Gastrocnemius medialis (tissue), 4 donors: ENCODE measurements at regions not wholly inside any gene's neighbourhood (a gene's known extent, or its start where the extent isn't known, plus 50 kb on each side); places are given as distances from the start of the nearest gene placed in this dataset.

ENCODE experiments used
- ATAC-seq, 2 donors: fragments of 150-250 bp; one replicate each; pipeline ENCODE4 v1.9.1; 2016
- DNase-seq, 2 donors: peaks; one replicate each; pipeline ENCODE4 v3.0.0-alpha.2; 2019
- H3K27ac ChIP-seq, 4 donors: fragments of 200-600 bp; sonication (generic); 1 replicate in 1 of 4; 2 replicates in 3 of 4; pipeline ENCODE4 v1.5.1; 2016 to 2018; ENCODE audit warnings: mild to moderate bottlenecking in 2 of 4, moderate library complexity in 1 of 4
- H3K27me3 ChIP-seq, 3 donors: fragments of 200-600 bp; sonication (generic) in 2 of 3; 1 replicate in 1 of 3; 2 replicates in 2 of 3; pipeline versions ENCODE4 v1.5.1 to v1.6.0; 2016 to 2019; ENCODE audit warnings: mild to moderate bottlenecking in 1 of 3, moderate library complexity in 1 of 3
- H3K36me3 ChIP-seq, 2 donors: fragments of 200-600 bp; sonication (generic) in 1 of 2; one replicate each; pipeline ENCODE4 v1.5.1; 2017 to 2018
- H3K4me1 ChIP-seq, 2 donors: fragments of 200-600 bp; sonication (generic) in 1 of 2; one replicate each; pipeline ENCODE4 v1.5.1; 2016 to 2017; ENCODE audit warnings: mild to moderate bottlenecking in 2 of 2
- H3K4me3 ChIP-seq, 4 donors: fragments of 200-600 bp; sonication (generic) in 3 of 4; 1 replicate in 1 of 4; 2 replicates in 3 of 4; pipeline ENCODE4 v1.5.1; 2016 to 2019; ENCODE audit warnings: mild to moderate bottlenecking in 2 of 4
- H3K9me3 ChIP-seq, 3 donors: fragments of 200-600 bp; sonication (generic) in 2 of 3; 1 replicate in 1 of 3; 2 replicates in 2 of 3; pipeline ENCODE4 v1.5.1; 2016 to 2019
- POLR2A ChIP-seq, 2 donors: fragments of 450-650 bp; IDR thresholded peaks; one replicate each; pipeline ENCODE4 v1.6.1; 2017; ENCODE audit warnings: antibody characterized with exemption in 2 of 2, mild to moderate bottlenecking in 2 of 2, moderate library complexity in 2 of 2
- in situ Hi-C, 4 donors: fragments of 200-750 bp; cut with MboI; loops; one replicate each; pipeline versions ENCODE4 v1.15.0 to v1.8.0; 2017; ENCODE audit warnings: low sequenced_read_pairs in 4 of 4
- intact Hi-C: fragments of 100-400 bp; cut with DNase I; formaldehyde crosslinking; loops from one replicate; pipeline ENCODE4 v1.15.1; 2023; ENCODE audit warnings: low total_unique reads
- TF ChIP-seq, protein P1 (sequence below), 5 experiments: fragments of 450-650 bp in 3 of 5; fragments of 200-600 bp in 2 of 5; sonication (generic) in 2 of 5; IDR thresholded peaks in 4 of 5; conservative IDR thresholded peaks in 1 of 5; 1 replicate in 4 of 5; 2 replicates in 1 of 5; pipeline ENCODE4 v1.5.1; 2016 to 2019; ENCODE audit warnings: antibody characterized with exemption in 5 of 5, mild to moderate bottlenecking in 3 of 5, moderate library complexity in 3 of 5

- in situ Hi-C loops (no loop called here), intact Hi-C loops (no loop called here)
- Histone ChIP-seq H3K9me3 (no peaks in the 10 kb centered on the region), H3K4me1 (no peaks in the 10 kb centered on the region), H3K27ac (no peak overlapping the region), H3K4me3 (no peak overlapping the region), H3K36me3 (no peaks in the 10 kb centered on the region), H3K27me3 (no peaks in the 10 kb centered on the region)
- no peak for ATAC-seq
- no peak for TF ChIP-seq POLR2A (IDR thresholded peaks at IDR 0.05)
- TF ChIP-seq, protein P1, sequence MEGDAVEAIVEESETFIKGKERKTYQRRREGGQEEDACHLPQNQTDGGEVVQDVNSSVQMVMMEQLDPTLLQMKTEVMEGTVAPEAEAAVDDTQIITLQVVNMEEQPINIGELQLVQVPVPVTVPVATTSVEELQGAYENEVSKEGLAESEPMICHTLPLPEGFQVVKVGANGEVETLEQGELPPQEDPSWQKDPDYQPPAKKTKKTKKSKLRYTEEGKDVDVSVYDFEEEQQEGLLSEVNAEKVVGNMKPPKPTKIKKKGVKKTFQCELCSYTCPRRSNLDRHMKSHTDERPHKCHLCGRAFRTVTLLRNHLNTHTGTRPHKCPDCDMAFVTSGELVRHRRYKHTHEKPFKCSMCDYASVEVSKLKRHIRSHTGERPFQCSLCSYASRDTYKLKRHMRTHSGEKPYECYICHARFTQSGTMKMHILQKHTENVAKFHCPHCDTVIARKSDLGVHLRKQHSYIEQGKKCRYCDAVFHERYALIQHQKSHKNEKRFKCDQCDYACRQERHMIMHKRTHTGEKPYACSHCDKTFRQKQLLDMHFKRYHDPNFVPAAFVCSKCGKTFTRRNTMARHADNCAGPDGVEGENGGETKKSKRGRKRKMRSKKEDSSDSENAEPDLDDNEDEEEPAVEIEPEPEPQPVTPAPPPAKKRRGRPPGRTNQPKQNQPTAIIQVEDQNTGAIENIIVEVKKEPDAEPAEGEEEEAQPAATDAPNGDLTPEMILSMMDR (IDR thresholded peaks at IDR 0.05 in 4 of 5, conservative IDR thresholded peaks at IDR 0.05 in 1 of 5), result no peak
- DNase-seq, result no peak
These were observed 377.7 kb upstream of the MGMT start for GRCh38 chr10:129089341-129089740.

- Histone ChIP-seq H3K36me3 (no peaks in the 10 kb centered on the region), H3K4me1 (no peaks in the 10 kb centered on the region), H3K9me3 (no peaks in the 10 kb centered on the region), H3K27ac (no peak overlapping the region), H3K4me3 (no peak overlapping the region), H3K27me3 (no peaks in the 10 kb centered on the region)
- ATAC-seq (no peak), DNase-seq (no peak)
- in situ Hi-C loops (no loop called here), intact Hi-C loops (no loop called here)
- no peak for TF ChIP-seq POLR2A (IDR thresholded peaks at IDR 0.05)
- TF ChIP-seq, protein P1 (IDR thresholded peaks at IDR 0.05 in 4 of 5, conservative IDR thresholded peaks at IDR 0.05 in 1 of 5), result no peak
These were observed 376.9 kb upstream of the MGMT start for GRCh38 chr10:129090165-129090564.

- in situ Hi-C loops (no loop called here), intact Hi-C loops (no loop called here)
- no peak overlapping the region for H3K27ac ChIP-seq
- H3K9me3 ChIP-seq, result no peaks in the 10 kb centered on the region
- H3K4me1 ChIP-seq, result no peaks in the 10 kb centered on the region
- no peak overlapping the region for H3K4me3 ChIP-seq
- ATAC-seq, result no peak
- no peaks in the 10 kb centered on the region for H3K27me3 ChIP-seq
- no peak for TF ChIP-seq POLR2A (IDR thresholded peaks at IDR 0.05)
- TF ChIP-seq, protein P1 (IDR thresholded peaks at IDR 0.05 in 4 of 5, conservative IDR thresholded peaks at IDR 0.05 in 1 of 5), result no peak
- no peak for DNase-seq
- H3K36me3 ChIP-seq, result no peaks in the 10 kb centered on the region
These were observed 376.2 kb upstream of the MGMT start for GRCh38 chr10:129090618-129091366.

GRCh38 chr10:129093641-129094040, 373.4 kb upstream of the MGMT start:
- Histone ChIP-seq H3K27ac (no peak overlapping the region), H3K4me3 (no peak overlapping the region), H3K27me3 (no peaks in the 10 kb centered on the region), H3K36me3 (no peaks in the 10 kb centered on the region), H3K9me3 (no peaks in the 10 kb centered on the region), H3K4me1 (no peaks in the 10 kb centered on the region)
- DNase-seq (no peak), ATAC-seq (no peak)
- TF ChIP-seq POLR2A (IDR thresholded peaks at IDR 0.05), result no peak
- TF ChIP-seq, protein P1 (IDR thresholded peaks at IDR 0.05 in 4 of 5, conservative IDR thresholded peaks at IDR 0.05 in 1 of 5), result no peak
- intact Hi-C loops (no loop called here), in situ Hi-C loops (no loop called here)

DNA sequence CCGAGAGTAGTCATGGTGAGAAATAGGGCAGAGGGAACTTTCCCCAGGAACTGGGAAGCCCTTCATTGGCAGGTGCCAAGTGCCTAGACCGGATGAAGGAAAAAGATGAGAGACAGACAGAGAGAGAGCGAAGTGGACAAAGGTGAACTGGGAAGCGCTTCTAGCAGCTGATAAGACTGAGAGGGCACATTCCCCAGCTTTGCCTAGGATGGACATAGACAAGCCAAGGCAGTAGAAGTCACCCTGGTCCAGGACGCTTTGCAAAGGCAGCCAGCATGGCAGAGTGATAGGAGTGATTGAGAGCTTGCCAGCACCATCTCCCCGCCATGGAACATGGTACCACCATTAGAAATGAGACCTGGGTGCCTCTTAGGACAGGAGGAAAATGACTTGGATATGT, 372.8 kb upstream of the MGMT start:
- TF ChIP-seq POLR2A (IDR thresholded peaks at IDR 0.05), result no peak
- TF ChIP-seq, protein P1 (IDR thresholded peaks at IDR 0.05 in 4 of 5, conservative IDR thresholded peaks at IDR 0.05 in 1 of 5), result no peak
- no peaks in the 10 kb centered on the region for H3K9me3 ChIP-seq
- H3K27ac ChIP-seq, result no peak overlapping the region
- H3K36me3 ChIP-seq, result no peaks in the 10 kb centered on the region
- in situ Hi-C loops (no loop called here), intact Hi-C loops (no loop called here)
- ATAC-seq (no peak), DNase-seq (no peak)
- H3K27me3 ChIP-seq, result no peaks in the 10 kb centered on the region
- no peak overlapping the region for H3K4me3 ChIP-seq
- no peaks in the 10 kb centered on the region for H3K4me1 ChIP-seq
